Activated naive CD4-positive, alpha-beta T cell treated with anti-CD3 and anti-CD28 coated beads for 36 hours (primary cell): ENCODE measurements at regions not wholly inside any gene's neighbourhood (a gene's known extent, or its start where the extent isn't known, plus 50 kb on each side); places are given as distances from the start of the nearest gene placed in this dataset.

Experiments
- CTCF ChIA-PET: fragments of 350-600 bp; sonication (Branson Sonifier 250); formaldehyde crosslinking; loops from one replicate; lab custom pipeline; 2021; ENCODE audit warnings: antibody characterized with exemption; lab: Charles Lee
- DNase-seq: peaks from one replicate; pipeline ENCODE4 v3.0.0-alpha.2; 2020
- H3K27ac Mint-ChIP-seq: one replicate; pipeline ENCODE4 v1.8.0; 2021; ENCODE audit warnings: mild to moderate bottlenecking, mixed read lengths
- H3K27me3 Mint-ChIP-seq: one replicate; pipeline ENCODE4 v1.8.0; 2021; ENCODE audit warnings: low read depth, mixed read lengths
- H3K36me3 Mint-ChIP-seq: one replicate; pipeline ENCODE4 v1.8.0; 2021; ENCODE audit warnings: low read depth, mixed read lengths
- H3K4me1 Mint-ChIP-seq: one replicate; pipeline ENCODE4 v1.8.0; 2021; ENCODE audit warnings: low read depth, mixed read lengths
- H3K4me3 Mint-ChIP-seq: one replicate; pipeline ENCODE4 v1.8.0; 2021; ENCODE audit warnings: mild to moderate bottlenecking, moderate library complexity, mixed read lengths
- H3K9me3 Mint-ChIP-seq: one replicate; pipeline ENCODE4 v1.8.0; 2021; ENCODE audit warnings: mixed read lengths
- intact Hi-C: fragments of 100-400 bp; cut with micrococcal nuclease; formaldehyde crosslinking; loops from one replicate; pipeline ENCODE4 v1.15.1; 2023

DNA sequence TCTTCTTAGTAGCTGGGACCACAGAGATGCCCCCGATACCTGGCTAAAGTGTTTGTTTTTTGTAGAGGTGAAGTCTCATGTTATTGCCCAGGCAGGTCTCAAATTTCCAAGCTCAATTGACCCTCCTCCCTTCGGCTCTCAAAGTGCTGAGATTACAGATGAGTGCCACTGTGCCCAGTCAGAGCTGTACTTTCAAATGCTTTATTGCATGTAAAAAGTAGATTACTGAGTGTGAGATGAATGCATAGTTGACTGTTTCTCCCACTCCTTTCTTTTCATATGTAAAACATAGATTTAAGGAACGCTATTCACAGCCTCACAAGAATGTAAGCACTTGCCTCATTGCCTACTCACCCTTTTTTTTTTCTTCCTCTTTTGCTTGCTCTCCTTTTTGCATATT lies 984.4 kb upstream of the PABPC4L start:
- intact Hi-C loops = no loop called here
- no peak overlapping the region for H3K4me3 Mint-ChIP-seq
- no peaks in the 10 kb centered on the region for H3K4me1 Mint-ChIP-seq
- DNase-seq = no peak
- H3K27ac Mint-ChIP-seq = no peak overlapping the region
- CTCF ChIA-PET = no interaction called here
- peaks cover 4% of the 10 kb centered on the region for H3K9me3 Mint-ChIP-seq
- H3K36me3 Mint-ChIP-seq = no peaks in the 10 kb centered on the region
- H3K27me3 Mint-ChIP-seq = no peaks in the 10 kb centered on the region

DNA sequence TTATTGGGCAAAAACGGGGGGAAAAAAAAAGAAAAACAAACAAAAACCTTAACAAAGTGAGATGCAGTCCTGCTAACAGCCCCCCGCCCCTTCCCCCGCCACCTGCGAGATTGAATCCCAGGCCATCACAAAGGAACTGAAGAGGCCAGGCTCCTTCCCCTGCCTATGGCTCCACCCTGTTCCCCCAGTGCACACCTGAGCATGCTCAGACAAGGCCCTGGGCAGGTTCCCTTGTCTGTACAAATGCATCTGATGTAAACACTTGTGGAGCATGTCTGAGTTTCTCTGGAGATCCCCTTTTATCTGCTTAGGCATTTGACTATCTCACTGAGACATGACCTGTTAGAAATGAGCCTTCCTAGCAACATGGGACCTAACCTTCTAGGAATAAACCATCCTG lies 983.7 kb upstream of the PABPC4L start:
- DNase-seq = no peak
- no peaks in the 10 kb centered on the region for H3K4me1 Mint-ChIP-seq
- no peaks in the 10 kb centered on the region for H3K36me3 Mint-ChIP-seq
- H3K27me3 Mint-ChIP-seq = no peaks in the 10 kb centered on the region
- no peak overlapping the region for H3K4me3 Mint-ChIP-seq
- peaks cover 7% of the 10 kb centered on the region for H3K9me3 Mint-ChIP-seq
- CTCF ChIA-PET = no interaction called here
- intact Hi-C loops = no loop called here
- H3K27ac Mint-ChIP-seq = no peak overlapping the region

DNA sequence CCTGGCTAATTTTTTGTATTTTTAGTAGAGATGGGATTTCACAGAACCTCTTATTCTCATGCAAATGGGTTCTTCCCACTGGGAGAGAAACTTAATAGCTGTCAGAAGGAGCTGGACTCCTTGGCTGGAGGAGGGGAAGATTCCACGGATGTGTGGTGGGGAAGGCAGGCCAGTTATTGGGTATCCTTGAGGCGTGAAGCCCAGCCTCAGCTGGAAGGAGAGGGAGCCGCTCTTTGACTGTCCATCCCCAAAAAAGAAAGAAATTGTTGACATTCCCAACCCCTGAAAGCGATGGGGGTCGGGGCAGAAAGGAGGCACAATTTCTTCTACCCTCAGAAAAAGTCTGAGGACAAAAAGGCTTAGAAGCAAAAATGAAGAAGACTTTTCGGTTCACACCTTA lies 983.1 kb upstream of the PABPC4L start:
- intact Hi-C loops = no loop called here
- no peaks in the 10 kb centered on the region for H3K36me3 Mint-ChIP-seq
- no peaks in the 10 kb centered on the region for H3K27me3 Mint-ChIP-seq
- peaks cover 7% of the 10 kb centered on the region for H3K9me3 Mint-ChIP-seq
- no peaks in the 10 kb centered on the region for H3K4me1 Mint-ChIP-seq
- CTCF ChIA-PET = no interaction called here
- no peak overlapping the region for H3K4me3 Mint-ChIP-seq
- H3K27ac Mint-ChIP-seq = no peak overlapping the region
- no peak for DNase-seq

DNA sequence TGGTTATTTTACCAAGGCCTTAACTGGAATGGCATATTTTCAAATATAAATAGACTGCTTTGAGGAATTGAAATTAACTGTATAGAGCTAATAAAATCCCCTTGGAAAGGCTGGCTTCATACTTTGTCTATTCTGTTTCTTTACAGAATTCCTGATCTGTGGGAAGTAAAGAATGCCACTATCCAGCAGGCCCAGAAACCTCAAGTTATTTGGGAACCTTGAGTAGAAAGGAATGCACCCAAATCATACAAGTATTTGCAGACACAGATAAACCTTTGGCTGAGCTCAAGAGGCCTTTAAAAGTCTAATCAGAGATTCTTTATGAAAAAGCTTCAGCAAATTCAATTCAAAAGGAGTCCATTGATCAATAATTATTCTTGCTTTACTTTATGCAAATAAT lies 975.7 kb upstream of the PABPC4L start:
- Mint-ChIP-seq H3K4me1 (no peaks in the 10 kb centered on the region), H3K9me3 (peaks cover 5% of the 10 kb centered on the region), H3K36me3 (no peaks in the 10 kb centered on the region), H3K4me3 (no peak overlapping the region), H3K27me3 (no peaks in the 10 kb centered on the region), H3K27ac (no peak overlapping the region)
- intact Hi-C loops = no loop called here
- DNase-seq = no peak
- CTCF ChIA-PET = no interaction called here

DNA sequence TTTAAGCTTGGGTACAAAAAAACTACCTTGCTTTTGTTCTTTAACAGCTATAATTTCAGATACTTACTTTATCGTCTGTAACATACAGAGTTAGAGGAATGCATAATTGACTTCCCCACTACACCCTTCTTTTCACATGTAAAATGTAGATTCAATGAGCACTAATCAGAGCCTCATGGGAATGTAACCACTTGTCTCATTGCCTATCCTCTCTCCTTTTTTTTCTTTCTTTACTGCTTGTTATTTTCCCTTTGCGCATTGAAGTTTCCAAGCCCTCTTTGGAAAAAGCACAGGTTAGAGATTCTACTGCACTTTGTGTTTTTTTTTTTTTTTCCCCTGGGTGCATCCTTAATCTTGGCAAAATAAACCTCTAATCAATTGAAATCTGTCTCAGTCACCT lies 965.1 kb upstream of the PABPC4L start:
- H3K27ac Mint-ChIP-seq = no peak overlapping the region

DNA sequence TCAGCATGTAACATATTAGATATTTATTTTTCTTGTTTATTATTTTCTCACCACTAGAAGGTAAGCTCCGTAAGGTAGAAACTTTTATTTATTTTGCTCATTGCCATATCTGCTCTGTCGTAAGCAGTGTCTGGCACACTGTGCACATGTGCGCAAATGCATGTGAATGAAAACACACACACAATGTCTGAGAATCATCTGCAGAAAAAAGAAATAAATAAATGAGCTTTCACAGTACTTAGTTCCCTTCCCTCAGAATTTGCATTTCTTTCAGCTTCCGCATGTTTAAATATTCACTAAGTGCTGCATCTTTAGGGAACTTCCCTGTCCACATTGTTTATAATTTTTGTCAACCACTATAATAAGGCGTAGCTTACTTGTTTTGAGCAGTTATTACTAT lies 963.0 kb upstream of the PABPC4L start:
- Mint-ChIP-seq H3K27ac (no peak overlapping the region), H3K9me3 (no peaks in the 10 kb centered on the region), H3K4me3 (no peak overlapping the region), H3K27me3 (no peaks in the 10 kb centered on the region), H3K4me1 (no peaks in the 10 kb centered on the region), H3K36me3 (no peaks in the 10 kb centered on the region)
- no peak for DNase-seq
- intact Hi-C loops = no loop called here
- CTCF ChIA-PET = no interaction called here

More for the DNA sequence above, 965.1 kb upstream of the PABPC4L start:
- no peak for DNase-seq
- Mint-ChIP-seq H3K4me3 (no peak overlapping the region), H3K36me3 (no peaks in the 10 kb centered on the region), H3K27me3 (no peaks in the 10 kb centered on the region), H3K4me1 (no peaks in the 10 kb centered on the region), H3K9me3 (peaks cover 4% of the 10 kb centered on the region)
- intact Hi-C loops = no loop called here
- CTCF ChIA-PET = no interaction called here

DNA sequence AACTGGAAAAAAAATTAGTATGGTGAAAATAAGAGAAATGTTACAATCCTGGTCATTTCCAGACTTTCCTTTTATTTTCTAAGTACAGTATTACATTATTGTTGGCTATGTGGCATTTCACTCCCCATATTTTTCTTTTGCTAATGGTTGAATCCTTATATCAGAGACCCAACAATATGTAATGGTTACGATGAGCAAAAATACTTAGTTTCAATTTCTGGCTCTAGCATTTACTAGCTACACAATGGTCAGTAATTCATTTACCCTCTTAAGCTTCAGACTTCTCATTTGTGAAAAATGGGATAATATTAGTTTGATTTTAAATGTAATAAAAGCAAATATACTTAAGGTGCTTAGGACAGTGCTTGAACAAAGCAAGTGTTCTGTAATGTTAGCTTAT lies 942.9 kb upstream of the PABPC4L start:
- Mint-ChIP-seq H3K36me3 (no peaks in the 10 kb centered on the region), H3K9me3 (peaks cover 8% of the 10 kb centered on the region), H3K4me1 (no peaks in the 10 kb centered on the region), H3K27me3 (no peaks in the 10 kb centered on the region), H3K4me3 (no peak overlapping the region), H3K27ac (no peak overlapping the region)
- intact Hi-C loops = no loop called here
- no peak for DNase-seq
- CTCF ChIA-PET = no interaction called here

DNA sequence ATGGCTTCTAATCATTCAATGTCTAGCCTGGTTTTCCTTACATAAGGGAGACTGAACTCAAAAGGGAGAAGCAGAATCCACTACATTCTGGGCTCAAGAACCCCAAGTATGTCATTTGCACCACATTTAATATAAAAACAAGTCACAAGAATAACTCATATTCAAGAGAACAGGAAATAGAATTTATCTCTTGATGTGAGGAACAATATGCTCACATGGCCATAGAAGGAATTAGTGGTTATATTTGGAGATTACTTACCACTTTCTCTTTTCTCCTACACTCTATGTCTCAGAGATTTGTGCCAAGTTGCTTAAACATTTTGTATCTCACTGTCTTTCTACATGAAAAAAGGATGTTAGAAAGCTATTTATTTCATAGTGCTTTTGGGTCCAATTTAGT lies 922.6 kb upstream of the PABPC4L start:
- Mint-ChIP-seq H3K36me3 (no peaks in the 10 kb centered on the region), H3K4me3 (no peak overlapping the region), H3K27me3 (no peaks in the 10 kb centered on the region), H3K4me1 (no peaks in the 10 kb centered on the region), H3K27ac (no peak overlapping the region), H3K9me3 (peaks cover 3% of the 10 kb centered on the region)
- DNase-seq = no peak
- intact Hi-C loops = no loop called here
- CTCF ChIA-PET = no interaction called here

DNA sequence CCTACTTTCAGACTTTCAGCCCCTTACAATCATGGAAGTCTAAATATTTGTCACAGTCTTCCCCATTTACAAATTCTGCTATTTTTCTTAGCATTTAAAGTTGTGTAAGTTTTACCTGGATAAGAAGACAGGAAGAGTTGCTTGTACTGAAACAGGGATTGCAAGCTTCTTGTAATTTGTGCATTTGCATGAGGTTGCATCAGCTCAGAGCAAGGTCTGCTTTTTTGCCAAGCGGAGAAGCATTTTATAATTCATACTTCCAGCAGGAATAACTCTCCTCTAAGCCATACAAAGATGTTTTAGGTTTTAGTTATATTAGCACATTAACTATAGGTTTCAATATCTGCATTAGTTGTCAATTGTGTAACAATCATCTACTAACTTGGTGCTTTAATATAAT lies 922.0 kb upstream of the PABPC4L start:
- no peaks in the 10 kb centered on the region for H3K4me1 Mint-ChIP-seq
- intact Hi-C loops = no loop called here
- CTCF ChIA-PET = interaction anchor here (0.7 kb wide), 1 partner anchor 10 kb away, joined by 3 read pairs; no protein-coding TSS in a partner anchor
- no peak overlapping the region for H3K4me3 Mint-ChIP-seq
- no peaks in the 10 kb centered on the region for H3K36me3 Mint-ChIP-seq
- DNase-seq = no peak
- peaks cover 5% of the 10 kb centered on the region for H3K9me3 Mint-ChIP-seq
- no peaks in the 10 kb centered on the region for H3K27me3 Mint-ChIP-seq
- no peak overlapping the region for H3K27ac Mint-ChIP-seq

DNA sequence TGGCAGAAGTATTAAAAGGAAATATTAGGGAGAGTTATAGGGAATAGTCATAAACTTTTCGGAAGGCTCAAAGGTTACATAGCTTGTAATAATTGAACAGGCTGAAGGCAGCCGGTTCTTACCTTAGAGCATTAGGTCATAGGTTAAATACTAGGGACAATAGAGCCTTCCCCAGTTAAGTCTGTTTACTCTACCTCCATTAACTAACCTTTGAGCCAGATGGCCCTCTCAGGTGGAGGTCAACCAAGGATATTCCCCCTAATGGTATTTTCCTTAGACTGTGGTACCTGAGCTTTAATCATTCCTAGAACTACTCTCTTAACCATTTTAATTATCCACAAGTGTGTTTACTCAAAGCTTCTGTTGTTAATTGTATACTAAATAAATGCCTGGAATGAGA lies 920.9 kb upstream of the PABPC4L start:
- H3K4me1 Mint-ChIP-seq = no peaks in the 10 kb centered on the region
- no peak overlapping the region for H3K4me3 Mint-ChIP-seq
- H3K27me3 Mint-ChIP-seq = no peaks in the 10 kb centered on the region
- no peak overlapping the region for H3K27ac Mint-ChIP-seq
- intact Hi-C loops = no loop called here
- peaks cover 5% of the 10 kb centered on the region for H3K9me3 Mint-ChIP-seq
- no peak for DNase-seq
- H3K36me3 Mint-ChIP-seq = no peaks in the 10 kb centered on the region
- CTCF ChIA-PET = no interaction called here

DNA sequence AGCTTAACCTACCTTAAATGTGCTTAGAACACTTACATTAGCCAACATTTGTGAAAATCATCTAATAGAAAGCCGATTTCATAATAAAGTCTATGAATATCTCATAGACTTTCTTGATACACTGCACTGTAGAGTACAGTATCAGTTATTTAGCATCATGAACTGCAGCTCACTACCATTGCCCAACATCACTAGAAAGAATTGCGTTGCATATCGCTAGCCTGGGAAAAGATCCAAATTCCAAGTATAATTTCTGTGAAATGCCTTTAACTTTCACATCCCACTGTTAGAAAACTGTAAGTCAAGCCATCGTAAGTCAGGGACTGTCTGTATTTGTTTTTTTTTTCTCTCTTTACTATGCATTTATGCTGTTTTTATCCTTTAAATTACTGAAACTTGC lies 918.6 kb upstream of the PABPC4L start:
- Mint-ChIP-seq H3K9me3 (peaks cover 8% of the 10 kb centered on the region), H3K27ac (no peak overlapping the region), H3K27me3 (no peaks in the 10 kb centered on the region), H3K36me3 (no peaks in the 10 kb centered on the region), H3K4me3 (no peak overlapping the region), H3K4me1 (no peaks in the 10 kb centered on the region)
- no peak for DNase-seq
- CTCF ChIA-PET = no interaction called here
- intact Hi-C loops = no loop called here

DNA sequence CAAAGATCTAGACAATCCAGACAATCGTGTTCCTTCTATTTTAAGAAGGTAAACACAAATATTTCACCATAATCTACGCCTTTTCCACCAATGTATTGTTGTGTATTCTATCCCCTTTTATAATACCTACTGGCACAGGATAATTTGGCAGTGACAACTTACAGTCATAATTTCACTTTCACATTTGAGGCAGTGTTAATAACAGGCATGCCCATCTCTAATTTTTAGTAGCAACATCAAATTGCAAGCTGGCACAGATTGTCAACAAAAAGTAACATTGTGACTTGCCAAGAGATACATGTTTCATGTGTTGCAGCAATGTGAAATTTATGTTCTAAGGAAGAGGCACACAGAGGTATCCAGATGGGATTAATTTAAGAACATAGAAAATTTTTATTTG lies 912.5 kb upstream of the PABPC4L start:
- H3K4me1 Mint-ChIP-seq = no peaks in the 10 kb centered on the region
- H3K9me3 Mint-ChIP-seq = peaks cover 7% of the 10 kb centered on the region
- no peak overlapping the region for H3K27ac Mint-ChIP-seq
- DNase-seq = no peak
- CTCF ChIA-PET = interaction anchor here (0.6 kb wide), 1 partner anchor 9 kb away, joined by 3 read pairs; no protein-coding TSS in a partner anchor
- no peaks in the 10 kb centered on the region for H3K36me3 Mint-ChIP-seq
- no peaks in the 10 kb centered on the region for H3K27me3 Mint-ChIP-seq
- H3K4me3 Mint-ChIP-seq = no peak overlapping the region
- intact Hi-C loops = no loop called here

DNA sequence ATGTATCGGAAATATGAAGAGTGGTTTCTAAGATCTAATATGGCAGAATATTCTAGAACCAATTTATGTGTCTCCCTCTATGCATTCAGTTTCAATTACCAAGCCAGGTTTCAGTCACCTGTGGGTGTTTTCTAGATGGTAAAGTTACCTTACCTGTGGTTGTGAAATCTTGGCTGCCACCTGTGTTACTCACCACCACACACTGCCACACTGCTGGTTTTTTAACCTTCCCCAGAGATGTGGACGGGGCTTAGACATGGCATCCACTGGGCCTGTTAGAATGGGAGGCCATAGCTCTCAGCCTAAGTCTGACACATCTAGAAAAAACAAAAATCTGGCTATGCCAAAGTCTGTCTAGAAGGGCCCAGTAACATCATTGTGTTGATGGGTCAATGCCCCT lies 896.5 kb upstream of the PABPC4L start:
- DNase-seq = no peak
- no peaks in the 10 kb centered on the region for H3K4me1 Mint-ChIP-seq
- intact Hi-C loops = no loop called here
- CTCF ChIA-PET = interaction anchor here (0.6 kb wide), 1 partner anchor 85 kb away, joined by 3 read pairs; no protein-coding TSS in a partner anchor
- H3K36me3 Mint-ChIP-seq = no peaks in the 10 kb centered on the region
- H3K27ac Mint-ChIP-seq = no peak overlapping the region
- peaks cover 2% of the 10 kb centered on the region for H3K9me3 Mint-ChIP-seq
- H3K27me3 Mint-ChIP-seq = no peaks in the 10 kb centered on the region
- no peak overlapping the region for H3K4me3 Mint-ChIP-seq

DNA sequence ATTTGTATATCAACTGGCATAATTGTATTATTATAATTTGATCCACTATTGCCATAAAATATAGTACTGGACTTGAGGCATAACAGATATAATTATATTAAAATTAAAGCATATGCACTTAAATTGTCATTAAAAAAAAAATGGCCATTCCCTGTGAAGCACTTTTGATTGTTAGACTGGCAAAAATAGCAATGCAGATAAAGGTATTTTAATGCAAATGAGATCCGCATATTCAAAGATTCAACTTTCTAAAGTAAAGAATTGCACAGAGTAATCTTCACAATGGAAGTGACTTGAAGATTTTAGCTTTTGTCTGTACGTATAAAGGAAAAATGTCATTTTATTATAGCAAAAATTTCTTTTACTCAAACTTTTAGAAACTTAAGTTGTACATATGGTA lies 871.8 kb upstream of the PABPC4L start:
- DNase-seq = no peak
- Mint-ChIP-seq H3K27me3 (no peaks in the 10 kb centered on the region), H3K4me3 (no peak overlapping the region), H3K9me3 (peaks cover 21% of the 10 kb centered on the region), H3K4me1 (no peaks in the 10 kb centered on the region), H3K36me3 (no peaks in the 10 kb centered on the region), H3K27ac (no peak overlapping the region)
- intact Hi-C loops = no loop called here
- CTCF ChIA-PET = interaction anchor here (0.7 kb wide), 1 partner anchor 270 kb away, joined by 3 read pairs; no protein-coding TSS in a partner anchor
